Gastrocnemius medialis (tissue), 4 donors: ENCODE measurements at regions not wholly inside any gene's neighbourhood (a gene's known extent, or its start where the extent isn't known, plus 50 kb on each side); places are given as distances from the start of the nearest gene placed in this dataset.

Experiments
- CTCF ChIP-seq, 5 experiments: fragments of 450-650 bp in 3 of 5; fragments of 200-600 bp in 2 of 5; sonication (generic) in 2 of 5; IDR thresholded peaks in 4 of 5; conservative IDR thresholded peaks in 1 of 5; 1 replicate in 4 of 5; 2 replicates in 1 of 5; pipeline ENCODE4 v1.5.1; 2016 to 2019; ENCODE audit warnings: antibody characterized with exemption in 5 of 5, mild to moderate bottlenecking in 3 of 5, moderate library complexity in 3 of 5
- POLR2A ChIP-seq, 2 donors: fragments of 450-650 bp; IDR thresholded peaks; one replicate each; pipeline ENCODE4 v1.6.1; 2017; ENCODE audit warnings: antibody characterized with exemption in 2 of 2, mild to moderate bottlenecking in 2 of 2, moderate library complexity in 2 of 2

DNA sequence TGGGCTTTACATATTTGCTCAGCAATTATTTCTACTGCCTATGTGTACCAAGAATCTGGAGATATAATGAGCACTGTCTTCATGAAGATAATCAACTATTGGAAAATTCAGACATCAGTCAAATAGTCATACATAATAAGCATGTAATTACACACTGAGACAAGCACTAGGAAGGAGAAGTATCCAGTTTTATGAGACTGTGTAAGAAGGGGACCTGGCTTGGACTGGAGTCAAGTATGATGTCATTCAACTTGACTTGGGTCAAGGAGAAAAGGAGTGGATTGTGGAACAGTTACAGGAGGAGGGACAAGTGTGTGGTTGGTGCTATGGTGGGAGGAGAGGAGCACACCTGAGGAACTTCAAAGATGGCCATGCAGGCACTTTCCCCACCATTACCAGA is 419.8 kb upstream of the TRIB2 start:
- TF ChIP-seq CTCF (IDR thresholded peaks at IDR 0.05 in 4 of 5, conservative IDR thresholded peaks at IDR 0.05 in 1 of 5) (no peak), POLR2A (IDR thresholded peaks at IDR 0.05) (no peak)
